Hematopoietic multipotent progenitor cell treated with erythropoietin and hydrocortisone succinate and interleukin-3 and kit ligand, for 15 days (in vitro differentiated cells): ENCODE measurements at regions not wholly inside any gene's neighbourhood (a gene's known extent, or its start where the extent isn't known, plus 50 kb on each side); places are given as distances from the start of the nearest gene placed in this dataset.

Experiments
- DNase-seq: peaks from one replicate; pipeline ENCODE4 v3.0.0-alpha.2; 2015; ENCODE audit warnings: low spot score

- DNase-seq: no peak
Observed at GRCh38 chr6:44559486-44560270, 172.2 kb downstream of the CDC5L start.

DNA sequence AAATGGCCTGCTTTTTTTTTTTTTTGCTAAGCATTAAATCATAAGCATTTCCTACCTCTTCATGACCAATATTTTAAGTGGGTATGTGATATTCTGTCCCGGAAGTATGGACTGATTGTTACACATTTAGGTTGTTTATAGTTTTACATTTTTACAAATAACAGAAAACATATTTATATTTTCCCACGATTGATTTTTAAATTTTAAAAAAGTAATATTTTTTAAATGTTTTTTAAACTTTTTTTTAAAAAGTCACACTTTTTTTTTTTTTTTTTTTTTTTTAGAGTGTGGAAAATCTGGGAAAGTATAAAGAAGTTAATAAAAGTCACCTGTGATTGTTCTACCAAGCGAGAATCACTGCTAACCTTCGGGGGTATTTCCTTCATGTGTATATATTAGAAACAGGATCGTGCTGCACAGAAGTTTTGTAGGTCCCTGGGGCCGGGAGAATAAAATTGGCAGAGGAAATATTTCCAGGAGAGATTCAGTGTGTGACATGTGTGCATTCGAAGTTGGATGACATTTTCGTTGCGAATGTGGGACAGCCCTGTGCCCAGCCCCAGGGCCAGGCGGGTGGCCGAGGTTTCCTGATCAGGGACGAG is 173.1 kb downstream of the CDC5L start:
- no peak for DNase-seq

- no peak for DNase-seq
Observed at GRCh38 chr6:44561060-44561623, 173.6 kb downstream of the CDC5L start.

DNA sequence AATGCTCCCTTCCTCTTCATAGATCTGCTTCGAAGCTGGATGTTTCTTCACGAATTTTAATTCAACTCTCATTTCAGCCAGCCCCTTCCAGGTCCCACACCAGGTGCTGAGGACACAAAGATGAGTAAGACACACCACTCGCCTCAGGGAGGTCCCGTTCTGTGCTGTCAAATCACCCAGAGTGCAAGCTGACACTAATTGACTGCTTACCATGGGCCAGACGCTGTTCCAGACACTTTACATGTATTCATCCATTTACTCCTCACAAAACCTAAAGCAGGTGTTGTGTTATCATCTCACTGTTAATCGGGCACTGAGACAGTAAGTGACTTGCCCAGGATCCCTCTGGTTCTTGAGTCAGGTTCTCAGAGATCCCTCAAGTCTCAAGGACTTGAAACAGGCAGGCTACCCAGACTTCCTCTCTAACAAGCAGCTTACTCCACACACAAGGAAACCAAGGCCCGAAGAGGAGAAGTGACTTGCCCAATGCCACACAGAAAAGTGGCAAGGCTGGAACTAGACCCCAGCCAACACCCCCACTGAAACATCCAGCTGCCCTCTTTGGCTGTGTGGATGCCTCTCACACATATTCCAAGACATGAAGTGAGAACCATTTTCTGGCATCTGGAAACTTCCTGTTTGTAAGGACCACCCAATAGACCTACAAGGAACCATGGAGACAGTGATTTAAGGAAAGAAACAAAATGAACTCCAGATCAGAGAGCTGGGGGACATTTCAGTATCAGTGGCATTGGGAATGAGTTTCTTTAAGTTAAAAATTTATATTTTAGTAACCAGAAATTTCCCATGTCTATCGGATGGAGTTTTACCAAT is 174.5 kb downstream of the CDC5L start:
- no peak for DNase-seq

GRCh38 chr6:44563397-44563796 is 175.9 kb downstream of the CDC5L start:
- no peak for DNase-seq

GRCh38 chr6:44564906-44565524 is 177.5 kb downstream of the CDC5L start:
- DNase-seq: no peak

GRCh38 chr6:44567406-44567805 is 179.9 kb downstream of the CDC5L start:
- DNase-seq: no peak

GRCh38 chr6:44569131-44569530 is 181.6 kb downstream of the CDC5L start:
- DNase-seq: no peak

GRCh38 chr6:44569931-44570385 is 182.5 kb downstream of the CDC5L start:
- no peak for DNase-seq

- no peak for DNase-seq
Observed at GRCh38 chr6:44571510-44571909, 184.0 kb downstream of the CDC5L start.

- DNase-seq: no peak
Observed at GRCh38 chr6:44572346-44572745, 184.8 kb downstream of the CDC5L start.

DNA sequence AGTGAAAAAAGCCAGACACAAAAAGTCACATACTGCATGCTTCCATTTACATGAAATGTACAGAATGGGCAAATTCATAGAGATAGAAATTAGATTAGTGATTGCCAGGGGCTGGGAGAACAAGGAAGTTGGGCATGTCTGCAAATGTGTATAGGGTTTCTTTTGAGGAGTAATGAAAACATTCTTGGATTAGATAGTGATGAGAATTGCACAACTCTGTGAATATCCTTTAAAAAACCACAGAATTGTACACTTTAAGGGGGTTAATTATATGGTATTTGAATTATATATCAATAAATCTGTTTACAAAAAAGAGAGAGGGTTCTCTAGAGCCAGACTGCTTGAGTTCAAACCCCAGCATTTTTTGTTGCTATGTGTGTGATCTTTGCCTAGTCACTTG is 188.1 kb downstream of the CDC5L start:
- DNase-seq: no peak

DNA sequence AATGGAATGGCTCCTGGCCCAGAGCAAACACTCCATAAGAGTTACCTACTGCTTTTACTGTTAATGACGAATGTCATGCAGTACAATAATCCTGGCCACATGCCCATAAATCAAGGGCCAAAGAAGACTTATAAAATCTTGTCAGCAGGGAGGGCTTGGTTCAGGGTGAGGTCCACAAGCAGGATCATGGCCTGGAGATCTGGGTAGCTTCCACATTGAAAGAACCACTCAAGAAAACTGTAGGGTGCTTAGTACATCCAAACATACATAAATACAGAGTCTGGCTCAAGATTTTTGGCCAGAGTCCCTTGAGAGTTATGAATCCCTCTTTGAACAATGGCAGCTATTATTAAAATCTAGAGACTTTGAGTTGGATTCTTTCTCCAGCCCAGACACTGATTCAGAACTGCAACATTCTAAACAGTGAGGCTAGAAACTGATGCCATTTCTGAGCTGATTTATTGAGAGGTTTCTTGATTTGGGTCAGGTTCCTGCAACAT is 188.7 kb downstream of the CDC5L start:
- no peak for DNase-seq

DNA sequence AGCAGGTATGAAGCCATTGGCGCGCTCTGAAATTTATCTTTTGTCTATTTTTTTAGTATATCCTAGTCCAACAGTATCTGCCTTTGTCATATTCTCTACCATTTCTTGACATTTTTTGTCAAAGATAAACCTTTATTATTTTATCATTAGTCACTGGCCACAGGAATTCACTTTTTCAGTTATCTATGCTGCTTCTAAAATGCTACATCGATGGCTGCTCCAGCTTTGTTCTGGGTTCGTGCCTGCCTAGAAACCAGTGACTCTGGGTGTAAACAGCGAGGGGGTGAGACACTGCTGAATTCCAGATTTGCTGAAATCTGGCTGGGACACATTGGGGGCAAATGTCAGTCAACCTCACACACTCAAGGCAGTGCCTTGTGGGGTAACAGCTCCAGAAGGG is 193.4 kb downstream of the CDC5L start:
- no peak for DNase-seq

DNA sequence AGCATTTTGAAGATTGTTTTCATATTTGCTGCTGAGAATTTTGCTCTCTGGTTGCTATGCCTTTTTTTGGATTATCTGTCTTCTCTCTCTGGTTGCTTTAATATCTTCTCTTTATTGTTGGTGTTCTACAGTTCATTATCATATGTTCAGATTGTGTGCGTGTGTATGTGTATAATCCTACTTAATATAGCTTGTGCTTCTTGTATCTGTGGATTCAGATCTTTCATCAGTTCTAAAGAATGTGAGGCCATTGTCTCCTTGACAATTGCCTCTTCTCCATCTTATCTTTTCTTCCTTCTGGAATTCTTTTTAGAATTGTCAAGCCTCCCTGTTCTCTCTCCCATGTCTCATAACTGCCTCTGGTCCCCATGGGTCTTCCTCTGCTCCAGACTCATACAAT is 195.4 kb downstream of the CDC5L start:
- no peak for DNase-seq

DNA sequence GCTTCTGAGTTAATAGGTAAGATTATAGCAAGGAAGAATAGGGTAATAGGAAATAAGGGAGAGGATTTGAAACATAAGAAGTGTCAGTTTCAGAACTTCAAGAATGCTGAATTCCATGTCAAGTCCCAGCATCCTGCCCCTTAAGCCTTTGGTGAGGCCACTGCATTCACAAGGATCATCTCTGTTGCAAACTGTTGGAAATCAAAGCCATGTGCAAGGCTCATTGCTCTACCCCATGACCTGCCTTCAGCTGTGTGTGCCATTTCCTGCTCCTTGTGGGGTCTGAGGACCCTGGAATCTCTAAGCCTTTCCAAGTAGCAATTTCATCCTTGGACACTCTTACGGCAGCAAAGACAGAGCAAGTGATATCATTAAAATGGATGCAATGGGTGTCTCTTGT is 203.0 kb downstream of the CDC5L start:
- no peak for DNase-seq

GRCh38 chr6:44593539-44593944 is 206.0 kb downstream of the CDC5L start:
- peak; percentile 30 for DNase-seq

DNA sequence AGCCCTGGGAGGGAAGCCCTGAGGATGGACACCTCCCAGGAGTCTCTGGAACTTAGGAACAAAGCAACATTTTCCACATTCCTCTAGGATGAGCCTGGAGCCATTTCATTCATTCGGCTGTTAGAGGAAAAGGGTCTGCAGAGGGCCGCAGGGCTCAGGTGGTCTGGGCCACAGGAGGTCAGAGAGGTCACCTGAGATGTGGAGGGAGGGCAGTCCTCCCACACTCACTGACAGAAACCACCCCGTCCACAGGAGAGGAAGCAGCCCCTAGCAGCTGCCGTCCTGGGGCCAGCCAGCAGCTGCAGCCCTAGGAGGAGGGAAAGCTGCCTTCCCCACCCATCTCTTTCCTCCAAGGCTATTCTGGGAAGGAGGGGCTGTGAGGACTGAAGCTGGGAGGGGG is 207.0 kb downstream of the CDC5L start:
- no peak for DNase-seq

- no peak for DNase-seq
Observed at GRCh38 chr6:44598679-44599078, 211.2 kb downstream of the CDC5L start.

DNA sequence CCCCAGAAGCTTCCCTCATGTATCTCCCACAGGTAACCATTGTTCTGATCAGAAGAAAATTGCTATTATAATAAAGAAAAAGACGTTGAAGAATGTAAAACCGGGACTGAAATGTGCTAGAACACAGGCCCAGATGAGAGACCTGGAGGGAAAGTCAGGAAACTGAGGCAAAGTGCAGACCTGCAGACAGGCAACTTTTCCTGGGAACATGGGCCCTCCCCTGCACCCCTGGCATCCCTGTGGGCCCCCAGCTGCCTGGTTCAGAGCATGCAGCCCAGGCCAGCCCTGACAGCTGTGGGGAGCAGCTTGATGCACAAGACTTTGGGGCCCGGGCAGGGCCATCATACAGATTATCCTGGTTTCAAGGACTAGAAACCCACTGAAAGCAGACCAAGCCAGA is 212.2 kb downstream of the CDC5L start:
- DNase-seq: no peak

- DNase-seq: no peak
Observed at GRCh38 chr6:44603044-44603686, 215.7 kb downstream of the CDC5L start.
